ENCODE measurements at regions not wholly inside any gene's neighbourhood (a gene's known extent, or its start where the extent isn't known, plus 50 kb on each side); places are given as distances from the start of the nearest gene placed in this dataset.

DNA sequence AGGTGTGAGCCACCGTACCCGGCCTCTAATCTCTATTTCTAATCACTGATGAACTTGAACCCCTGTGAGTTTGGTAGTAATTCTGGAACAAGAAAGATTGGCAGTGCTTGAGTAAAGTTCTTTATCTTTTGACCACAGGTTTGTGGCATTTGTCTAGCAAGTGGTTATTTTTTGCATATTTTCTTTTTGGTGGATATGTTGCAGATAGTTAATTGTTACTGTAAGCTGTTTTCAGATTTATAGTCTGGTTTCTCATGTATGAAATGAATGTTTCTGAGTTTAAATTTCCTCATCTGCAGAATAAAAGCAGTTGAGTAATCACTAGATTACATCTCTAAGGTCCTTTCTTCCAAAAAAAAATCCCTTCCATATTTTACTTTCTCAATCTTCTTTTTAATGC is 105.2 kb downstream of the GASK1B start:
- TF ChIP-seq, protein P1, sequence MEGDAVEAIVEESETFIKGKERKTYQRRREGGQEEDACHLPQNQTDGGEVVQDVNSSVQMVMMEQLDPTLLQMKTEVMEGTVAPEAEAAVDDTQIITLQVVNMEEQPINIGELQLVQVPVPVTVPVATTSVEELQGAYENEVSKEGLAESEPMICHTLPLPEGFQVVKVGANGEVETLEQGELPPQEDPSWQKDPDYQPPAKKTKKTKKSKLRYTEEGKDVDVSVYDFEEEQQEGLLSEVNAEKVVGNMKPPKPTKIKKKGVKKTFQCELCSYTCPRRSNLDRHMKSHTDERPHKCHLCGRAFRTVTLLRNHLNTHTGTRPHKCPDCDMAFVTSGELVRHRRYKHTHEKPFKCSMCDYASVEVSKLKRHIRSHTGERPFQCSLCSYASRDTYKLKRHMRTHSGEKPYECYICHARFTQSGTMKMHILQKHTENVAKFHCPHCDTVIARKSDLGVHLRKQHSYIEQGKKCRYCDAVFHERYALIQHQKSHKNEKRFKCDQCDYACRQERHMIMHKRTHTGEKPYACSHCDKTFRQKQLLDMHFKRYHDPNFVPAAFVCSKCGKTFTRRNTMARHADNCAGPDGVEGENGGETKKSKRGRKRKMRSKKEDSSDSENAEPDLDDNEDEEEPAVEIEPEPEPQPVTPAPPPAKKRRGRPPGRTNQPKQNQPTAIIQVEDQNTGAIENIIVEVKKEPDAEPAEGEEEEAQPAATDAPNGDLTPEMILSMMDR (IDR thresholded peaks at IDR 0.05), result no peak
- TF ChIP-seq POLR2A (IDR thresholded peaks at IDR 0.05), result no peak
- intact Hi-C loops (cut with DNase I), result no loop called here
- 84 to 90% (median 85%) methylated on average over 2 of the region's 2 CpGs for WGBS, 4 donors
- Histone ChIP-seq H3K36me3 (no peaks in the 10 kb centered on the region), H3K27ac (peak overlapping the region in 1 of 12 donors; percentile 21), H3K27me3 (no peaks in the 10 kb centered on the region), H3K4me1 (peaks cover 0 to 12% (median 9%) of the 10 kb centered on the region in 12 donors), H3K4me3 (no peak overlapping the region), H3K9me3 (no peaks in the 10 kb centered on the region)
- no peak for DNase-seq
- ATAC-seq, result no peak

DNA sequence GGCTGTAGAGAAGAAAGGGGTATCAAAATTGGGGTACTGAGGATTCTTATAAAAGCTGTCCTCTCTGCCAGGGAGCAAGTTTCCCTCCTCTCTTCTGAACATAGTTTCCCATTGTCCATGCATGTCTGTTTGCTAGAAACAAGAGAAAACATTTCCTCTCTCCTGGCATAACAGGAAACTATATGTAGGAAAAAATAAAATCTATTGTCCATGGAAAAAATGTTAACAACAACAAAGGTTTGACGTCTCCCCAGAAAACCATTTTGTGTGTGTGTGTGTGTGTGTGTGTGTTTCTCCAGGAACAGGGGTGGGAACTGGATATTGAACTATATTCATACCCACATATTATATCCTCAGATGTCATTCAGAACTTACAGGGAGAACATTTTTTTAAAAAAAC is 107.2 kb downstream of the GASK1B start:
- Histone ChIP-seq H3K27ac (no peak overlapping the region), H3K36me3 (no peaks in the 10 kb centered on the region), H3K4me1 (peaks cover 0 to 12% (median 9%) of the 10 kb centered on the region in 12 donors), H3K9me3 (no peaks in the 10 kb centered on the region), H3K4me3 (no peak overlapping the region), H3K27me3 (no peaks in the 10 kb centered on the region)
- TF ChIP-seq POLR2A (IDR thresholded peaks at IDR 0.05), result no peak
- TF ChIP-seq, protein P1 (IDR thresholded peaks at IDR 0.05), result no peak
- intact Hi-C loops (cut with DNase I), result no loop called here
- DNase-seq (no peak), ATAC-seq (no peak)
- 49 to 60% (median 53%) methylated on average over 1 of the region's 1 CpG for WGBS, 4 donors

DNA sequence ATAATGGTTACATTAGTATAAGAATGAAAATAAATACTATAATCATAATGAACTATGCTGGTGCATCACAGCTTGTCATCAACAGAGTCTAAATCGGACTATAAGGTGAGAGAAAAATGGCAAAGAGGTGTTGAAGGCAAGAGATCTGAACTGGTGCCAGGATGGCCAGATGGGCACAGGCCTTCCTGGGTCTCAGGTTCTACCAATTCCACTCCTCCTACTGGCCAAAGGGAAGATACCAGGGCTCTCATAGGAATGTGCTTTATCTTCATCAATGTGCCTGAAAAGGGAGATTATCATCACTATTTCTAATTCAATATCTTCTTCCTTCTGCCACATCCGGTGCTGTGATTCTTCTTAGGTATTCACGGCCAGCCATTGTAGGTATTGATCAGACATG is 107.6 kb downstream of the GASK1B start:
- Histone ChIP-seq H3K36me3 (no peaks in the 10 kb centered on the region), H3K4me3 (no peak overlapping the region), H3K27me3 (no peaks in the 10 kb centered on the region), H3K9me3 (no peaks in the 10 kb centered on the region), H3K27ac (no peak overlapping the region), H3K4me1 (peaks cover 0 to 12% (median 9%) of the 10 kb centered on the region in 12 donors)
- TF ChIP-seq, protein P1 (IDR thresholded peaks at IDR 0.05), result no peak
- no peak for TF ChIP-seq POLR2A (IDR thresholded peaks at IDR 0.05)
- intact Hi-C loops (cut with DNase I), result no loop called here
- ATAC-seq, result no peak
- 48 to 51% (median 49%) methylated on average over 3 of the region's 3 CpGs for WGBS, 4 donors
- no peak for DNase-seq

DNA sequence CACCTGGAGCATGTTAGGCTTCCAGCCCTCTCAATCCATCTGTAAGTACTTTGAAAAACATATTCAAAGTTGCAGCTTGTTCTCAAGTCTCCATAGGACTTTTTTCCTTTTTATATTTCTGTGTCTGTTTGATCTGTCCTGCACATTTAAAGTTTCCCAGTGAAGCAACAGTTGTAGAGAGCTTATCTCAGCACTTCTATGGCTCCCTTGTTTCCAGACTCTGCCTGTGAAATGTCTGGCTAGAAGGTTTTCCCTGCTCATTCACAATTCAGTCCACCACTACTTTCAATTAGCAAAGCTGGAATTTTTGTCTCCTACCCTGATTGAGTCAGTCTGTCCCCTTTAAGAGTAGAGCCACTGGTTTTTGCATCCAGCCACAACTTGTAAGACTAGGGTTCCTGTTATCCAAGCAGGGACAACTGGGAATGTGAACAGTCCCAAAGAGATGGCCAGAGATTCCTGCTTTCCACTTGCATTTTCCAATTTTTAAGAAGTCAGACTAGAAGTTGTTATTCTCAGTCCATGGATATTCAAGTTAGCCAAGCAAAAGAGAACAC is 116.1 kb downstream of the GASK1B start:
- no peak overlapping the region for H3K4me3 ChIP-seq
- TF ChIP-seq, protein P1 (IDR thresholded peaks at IDR 0.05), result no peak
- no peak for TF ChIP-seq POLR2A (IDR thresholded peaks at IDR 0.05)
- no peaks in the 10 kb centered on the region for H3K9me3 ChIP-seq
- H3K36me3 ChIP-seq, result no peaks in the 10 kb centered on the region
- peak overlapping the region in 4 of 12 donors; percentile 3 to 33 (median 20) for H3K27ac ChIP-seq
- intact Hi-C loops (cut with DNase I), result loop anchor here in 2 of 10 donors (10.0 kb wide), 3 partner anchors 52 to 68 kb away; no protein-coding TSS in a partner anchor
- peaks cover 0 to 16% (median 0%) of the 10 kb centered on the region in 12 donors for H3K4me1 ChIP-seq
- ATAC-seq (peak; percentile 42 to 66 (median 53)), DNase-seq (no peak)
- H3K27me3 ChIP-seq, result no peaks in the 10 kb centered on the region
